Left ventricle myocardium inferior (tissue), 1 donor: ENCODE measurements at regions not wholly inside any gene's neighbourhood (a gene's known extent, or its start where the extent isn't known, plus 50 kb on each side); places are given as distances from the start of the nearest gene placed in this dataset.

Experiments used
- DNase-seq: peaks from one replicate; pipeline ENCODE4 v3.0.0-alpha.2; 2020
- H3K27ac ChIP-seq: fragments of 200-600 bp; replicated peaks from 2 replicates; pipeline ENCODE4 v1.8.0; 2021
- H3K27me3 ChIP-seq: fragments of 200-600 bp; 2 replicates; pipeline ENCODE4 v1.8.0; 2021; ENCODE audit warnings: low read depth
- H3K36me3 ChIP-seq: fragments of 200-600 bp; 2 replicates; pipeline ENCODE4 v1.8.0; 2021
- H3K4me1 ChIP-seq: fragments of 200-600 bp; 2 replicates; pipeline ENCODE4 v1.8.0; 2021
- H3K4me3 ChIP-seq: fragments of 200-600 bp; 2 replicates; pipeline ENCODE4 v1.8.0; 2021; ENCODE audit warnings: mild to moderate bottlenecking, moderate library complexity
- H3K9me3 ChIP-seq: fragments of 200-600 bp; replicated peaks from 2 replicates; pipeline ENCODE4 v1.8.0; 2021
- intact Hi-C: fragments of 100-400 bp; cut with micrococcal nuclease; formaldehyde crosslinking; loops from one replicate; pipeline ENCODE4 v1.11.0; 2022
- TF ChIP-seq, protein P1 (sequence below): fragments of 200-600 bp; IDR thresholded peaks from 2 replicates; pipeline ENCODE4 v1.8.0; 2021; ENCODE audit warnings: antibody characterized with exemption, mild to moderate bottlenecking, borderline replicate concordance
- donor health status: DM: no; HTN: yes; CAD: no; lungs with severe emphysema.

DNA sequence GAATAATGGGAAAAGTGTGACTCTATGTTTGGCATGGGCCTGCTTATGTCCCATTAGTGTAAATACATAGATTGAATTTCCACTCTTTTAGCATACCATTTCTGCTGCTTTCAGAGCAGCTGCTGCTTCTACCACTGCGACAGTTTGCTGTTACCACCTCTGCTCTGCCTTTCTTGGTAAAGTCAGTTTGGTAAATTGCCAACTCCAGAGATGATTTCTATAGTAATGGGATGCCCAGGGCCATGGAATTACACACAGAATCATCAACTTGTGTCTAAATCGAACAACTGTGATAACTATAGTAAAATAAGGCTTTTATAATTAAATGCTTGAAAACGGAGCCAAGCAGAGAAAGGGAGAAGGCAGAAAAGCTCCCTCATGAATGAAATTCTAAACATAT is 168.4 kb upstream of the VEPH1 start:
- no peak overlapping the region for H3K4me3 ChIP-seq
- H3K27ac ChIP-seq = no peak overlapping the region
- no peaks in the 10 kb centered on the region for H3K27me3 ChIP-seq
- TF ChIP-seq, protein P1, sequence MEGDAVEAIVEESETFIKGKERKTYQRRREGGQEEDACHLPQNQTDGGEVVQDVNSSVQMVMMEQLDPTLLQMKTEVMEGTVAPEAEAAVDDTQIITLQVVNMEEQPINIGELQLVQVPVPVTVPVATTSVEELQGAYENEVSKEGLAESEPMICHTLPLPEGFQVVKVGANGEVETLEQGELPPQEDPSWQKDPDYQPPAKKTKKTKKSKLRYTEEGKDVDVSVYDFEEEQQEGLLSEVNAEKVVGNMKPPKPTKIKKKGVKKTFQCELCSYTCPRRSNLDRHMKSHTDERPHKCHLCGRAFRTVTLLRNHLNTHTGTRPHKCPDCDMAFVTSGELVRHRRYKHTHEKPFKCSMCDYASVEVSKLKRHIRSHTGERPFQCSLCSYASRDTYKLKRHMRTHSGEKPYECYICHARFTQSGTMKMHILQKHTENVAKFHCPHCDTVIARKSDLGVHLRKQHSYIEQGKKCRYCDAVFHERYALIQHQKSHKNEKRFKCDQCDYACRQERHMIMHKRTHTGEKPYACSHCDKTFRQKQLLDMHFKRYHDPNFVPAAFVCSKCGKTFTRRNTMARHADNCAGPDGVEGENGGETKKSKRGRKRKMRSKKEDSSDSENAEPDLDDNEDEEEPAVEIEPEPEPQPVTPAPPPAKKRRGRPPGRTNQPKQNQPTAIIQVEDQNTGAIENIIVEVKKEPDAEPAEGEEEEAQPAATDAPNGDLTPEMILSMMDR = no peak
- no peak for DNase-seq
- no peaks in the 10 kb centered on the region for H3K36me3 ChIP-seq
- peaks cover 16% of the 10 kb centered on the region for H3K9me3 ChIP-seq
- intact Hi-C loops = no loop called here
- H3K4me1 ChIP-seq = no peaks in the 10 kb centered on the region

DNA sequence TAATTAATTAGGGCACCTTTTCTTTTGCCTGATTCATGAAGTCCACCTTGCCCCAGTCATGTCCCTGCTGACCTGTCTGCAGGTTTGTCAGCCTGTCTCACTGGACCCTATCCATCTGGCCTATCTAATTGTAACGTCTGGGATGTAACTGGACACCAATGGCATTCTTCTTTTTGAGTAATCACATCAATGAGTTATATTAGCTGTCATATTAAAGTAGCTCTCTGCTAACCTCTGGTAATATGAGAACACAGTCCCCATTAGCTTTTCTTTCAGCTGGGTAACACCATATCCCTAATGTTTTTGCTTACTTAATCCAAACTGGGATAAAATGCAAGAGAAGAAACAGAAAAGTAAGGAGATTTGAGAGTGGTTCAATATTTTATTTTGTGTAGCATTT is 166.2 kb upstream of the VEPH1 start:
- Histone ChIP-seq H3K9me3 (peaks cover 16% of the 10 kb centered on the region), H3K36me3 (no peaks in the 10 kb centered on the region), H3K27me3 (no peaks in the 10 kb centered on the region), H3K4me1 (no peaks in the 10 kb centered on the region), H3K27ac (no peak overlapping the region), H3K4me3 (no peak overlapping the region)
- intact Hi-C loops = no loop called here
- TF ChIP-seq, protein P1 = no peak
- DNase-seq = no peak

DNA sequence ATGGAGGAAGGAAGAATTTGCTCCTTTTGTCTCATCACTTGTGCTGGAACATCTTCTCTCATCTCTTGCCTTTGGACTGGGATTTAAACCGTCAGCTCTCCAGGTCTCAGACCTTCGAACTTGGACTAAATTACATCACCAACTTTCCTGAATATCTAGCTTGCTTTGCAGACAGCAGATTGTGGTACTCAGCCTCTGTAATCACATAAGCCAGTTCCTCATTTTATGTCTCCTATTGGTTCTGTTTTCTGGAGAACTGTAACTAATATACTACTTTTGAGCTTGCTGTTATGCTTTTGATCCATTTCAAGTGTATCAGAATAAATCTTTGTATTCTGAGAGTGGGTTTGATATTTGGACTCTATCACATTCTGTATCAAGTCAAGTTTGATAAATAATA is 164.3 kb upstream of the VEPH1 start:
- no peaks in the 10 kb centered on the region for H3K36me3 ChIP-seq
- H3K27me3 ChIP-seq = no peaks in the 10 kb centered on the region
- no peaks in the 10 kb centered on the region for H3K9me3 ChIP-seq
- no peak for DNase-seq
- H3K4me3 ChIP-seq = no peak overlapping the region
- no peak overlapping the region for H3K27ac ChIP-seq
- no peaks in the 10 kb centered on the region for H3K4me1 ChIP-seq
- TF ChIP-seq, protein P1 = no peak
- intact Hi-C loops = no loop called here

DNA sequence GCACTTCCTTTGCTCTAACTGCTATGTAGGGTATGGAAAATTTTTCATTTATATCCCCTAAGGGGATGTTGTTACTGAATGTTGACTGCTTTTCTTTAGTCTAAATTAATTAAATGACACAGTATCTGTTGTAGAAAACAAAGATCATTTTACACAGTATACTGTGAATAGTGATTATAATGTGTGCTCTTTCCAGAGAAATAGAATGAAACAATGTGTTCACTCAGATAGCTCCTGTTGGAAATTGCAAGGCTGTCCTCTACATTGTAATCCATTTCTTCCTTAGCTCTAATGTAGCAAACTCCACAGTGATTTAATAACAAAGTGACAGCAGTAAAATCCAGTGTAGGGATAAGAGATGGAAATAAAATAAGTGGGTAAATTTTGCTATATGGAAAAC is 159.0 kb upstream of the VEPH1 start:
- DNase-seq = no peak
- H3K4me1 ChIP-seq = no peaks in the 10 kb centered on the region
- H3K4me3 ChIP-seq = no peak overlapping the region
- TF ChIP-seq, protein P1 = no peak
- no peak overlapping the region for H3K27ac ChIP-seq
- intact Hi-C loops = no loop called here
- H3K9me3 ChIP-seq = no peaks in the 10 kb centered on the region
- no peaks in the 10 kb centered on the region for H3K36me3 ChIP-seq
- peaks cover 7% of the 10 kb centered on the region for H3K27me3 ChIP-seq

DNA sequence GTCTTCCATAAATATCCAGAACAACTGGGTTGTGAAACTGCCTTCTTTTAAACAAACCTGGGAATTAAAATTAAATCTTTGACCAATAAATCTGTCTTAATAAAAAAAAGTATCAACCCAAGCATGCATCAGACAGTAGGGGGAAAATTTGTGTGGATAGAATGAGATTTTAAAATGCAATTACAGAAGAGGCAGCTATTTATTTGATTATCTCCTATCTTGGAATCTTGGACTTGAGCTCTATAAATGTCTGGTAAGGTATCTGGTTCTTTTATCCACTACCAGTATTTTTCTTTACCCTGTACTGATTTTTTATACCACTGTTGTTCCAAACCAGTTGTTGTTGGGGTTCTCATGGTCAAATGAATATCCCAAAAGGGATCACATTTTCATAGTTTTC is 157.6 kb upstream of the VEPH1 start:
- no peaks in the 10 kb centered on the region for H3K9me3 ChIP-seq
- intact Hi-C loops = no loop called here
- H3K36me3 ChIP-seq = no peaks in the 10 kb centered on the region
- TF ChIP-seq, protein P1 = no peak
- H3K27ac ChIP-seq = no peak overlapping the region
- H3K4me1 ChIP-seq = no peaks in the 10 kb centered on the region
- peaks cover 7% of the 10 kb centered on the region for H3K27me3 ChIP-seq
- no peak overlapping the region for H3K4me3 ChIP-seq
- DNase-seq = no peak

DNA sequence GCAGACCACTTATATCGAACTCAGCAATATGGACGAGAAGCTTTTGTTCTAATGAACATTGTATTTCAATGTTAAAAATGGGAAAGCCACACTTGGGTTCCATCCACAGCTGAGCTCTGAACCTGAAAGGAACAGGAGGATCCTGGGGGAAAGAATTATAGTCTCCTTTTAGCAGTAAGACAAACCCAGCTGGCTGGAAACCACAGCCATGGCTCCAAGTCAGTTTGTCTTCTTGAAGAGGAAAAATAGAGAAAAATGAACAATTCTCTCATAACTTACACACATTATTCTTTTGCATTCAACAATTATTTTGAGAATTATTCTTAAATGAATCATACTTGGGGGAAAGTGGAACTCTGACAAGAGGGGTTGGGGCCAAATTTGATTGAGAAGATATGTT is 149.2 kb upstream of the VEPH1 start:
- intact Hi-C loops = no loop called here

More for the DNA sequence above, 149.2 kb upstream of the VEPH1 start:
- Histone ChIP-seq H3K4me3 (no peak overlapping the region), H3K9me3 (no peaks in the 10 kb centered on the region), H3K4me1 (no peaks in the 10 kb centered on the region), H3K36me3 (no peaks in the 10 kb centered on the region), H3K27me3 (no peaks in the 10 kb centered on the region), H3K27ac (no peak overlapping the region)
- TF ChIP-seq, protein P1 = no peak
- DNase-seq = no peak
